NCI-H524 (cell line): ENCODE measurements at regions not wholly inside any gene's neighbourhood (a gene's known extent, or its start where the extent isn't known, plus 50 kb on each side); places are given as distances from the start of the nearest gene placed in this dataset.
"Not testable (repeated sequence)": the region's sequence is repeated elsewhere in the genome, so short reads cannot be mapped to it uniquely, and the experiment has no call there.

Source experiments
- DNase-seq, 2 experiments: peaks; one replicate each; lab custom pipeline; 2025; lab: John Stamatoyannopoulos, UW

GRCh38 chr6:81003894-81004293 is 748.6 kb downstream of the TENT5A start:
- no peak for DNase-seq

DNA sequence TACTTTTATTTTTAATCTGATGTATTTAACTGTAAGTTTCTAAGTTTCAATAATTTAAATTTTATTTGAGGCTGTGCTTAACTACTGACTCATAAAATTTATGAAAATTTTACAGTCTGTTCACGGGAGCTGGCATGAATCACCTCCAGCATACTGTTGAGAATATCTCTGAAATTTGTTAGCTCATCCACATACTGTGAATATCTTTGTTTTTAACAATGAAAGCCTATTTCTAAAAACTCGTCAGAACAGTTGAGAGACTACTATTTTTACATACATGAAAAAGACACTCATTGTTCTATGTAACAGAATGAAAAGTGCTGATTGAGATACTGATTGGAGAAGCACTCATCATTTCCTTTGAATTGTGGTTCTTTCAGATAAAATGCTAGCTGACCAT is 749.3 kb downstream of the TENT5A start:
- no peak for DNase-seq

GRCh38 chr6:81002126-81002525 is 750.4 kb downstream of the TENT5A start:
- DNase-seq, result no peak

- DNase-seq, result no peak
Observed at GRCh38 chr6:80991316-80991715, 761.2 kb downstream of the TENT5A start.

GRCh38 chr6:80988892-80989291 is 763.6 kb downstream of the TENT5A start:
- peak in 1 of 2 experiments; percentile 12 for DNase-seq

- DNase-seq, result no peak
Observed at GRCh38 chr6:80988286-80988685, 764.2 kb downstream of the TENT5A start.

DNA sequence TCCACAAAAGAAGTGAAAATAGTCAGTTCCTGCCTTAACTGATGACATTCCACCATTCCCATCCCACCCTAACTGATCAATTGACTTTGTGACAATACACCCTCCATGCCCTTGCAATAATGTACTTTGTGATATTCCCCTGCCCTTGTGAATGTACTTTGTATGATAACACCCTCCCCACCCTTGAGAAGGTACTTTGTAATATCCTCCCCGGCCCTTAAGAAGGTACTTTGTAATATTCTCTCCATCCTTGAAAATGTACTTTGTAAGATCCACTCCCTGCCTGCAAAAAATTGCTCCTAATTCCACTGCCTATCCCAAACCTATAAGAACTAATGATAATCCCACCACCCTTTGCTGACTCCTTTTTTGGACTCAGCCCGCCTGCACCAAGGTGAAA is 771.3 kb downstream of the TENT5A start:
- not testable (repeated sequence) for DNase-seq

DNA sequence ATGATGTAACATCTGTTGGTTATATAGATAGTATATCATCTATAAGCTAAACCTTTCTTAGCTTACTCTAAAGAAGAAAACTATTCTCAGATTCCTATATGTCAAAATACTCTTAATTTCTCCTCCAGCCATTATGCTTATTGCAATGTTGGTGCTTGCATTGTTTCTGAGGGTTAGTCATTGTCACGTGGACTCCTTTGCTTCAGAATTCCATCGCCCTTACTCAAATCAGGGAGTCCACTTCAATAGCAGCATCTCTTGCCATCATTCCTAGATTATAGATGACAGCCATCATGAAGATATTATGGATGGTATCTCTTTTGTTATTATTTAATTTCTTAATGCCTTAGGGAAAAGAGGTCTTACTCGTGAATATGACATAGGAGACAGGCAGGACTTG is 776.1 kb downstream of the TENT5A start:
- DNase-seq, result no peak

- no peak for DNase-seq
Observed at GRCh38 chr6:80974579-80974978, 777.9 kb downstream of the TENT5A start.

DNA sequence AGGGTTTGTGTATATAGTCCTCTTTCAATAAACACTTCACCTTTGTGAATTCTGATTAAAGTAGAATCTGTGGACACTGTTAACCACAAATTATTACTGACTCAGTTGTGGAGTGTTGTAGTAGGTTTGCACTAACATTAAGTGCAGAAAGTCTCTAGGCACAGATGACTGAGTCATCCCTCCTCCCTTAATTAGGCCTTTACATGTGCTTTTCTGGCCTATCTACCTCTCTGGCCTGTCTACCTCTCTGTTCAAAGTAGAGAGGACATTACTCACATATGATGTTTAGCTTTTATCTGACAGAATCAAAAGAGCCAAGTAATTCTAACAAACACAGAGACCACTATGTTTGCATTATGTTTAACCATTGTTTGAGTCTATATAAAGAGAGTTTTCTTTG is 783.0 kb downstream of the TENT5A start:
- DNase-seq, result no peak

- DNase-seq, result peak in 1 of 2 experiments; percentile 56
Observed at GRCh38 chr6:80967609-80968008, 784.9 kb downstream of the TENT5A start.

- DNase-seq, result peak in 1 of 2 experiments; percentile 7
Observed at GRCh38 chr6:80962382-80962781, 790.1 kb downstream of the TENT5A start.

GRCh38 chr6:80961166-80961565 is 791.3 kb downstream of the TENT5A start:
- DNase-seq, result no peak

DNA sequence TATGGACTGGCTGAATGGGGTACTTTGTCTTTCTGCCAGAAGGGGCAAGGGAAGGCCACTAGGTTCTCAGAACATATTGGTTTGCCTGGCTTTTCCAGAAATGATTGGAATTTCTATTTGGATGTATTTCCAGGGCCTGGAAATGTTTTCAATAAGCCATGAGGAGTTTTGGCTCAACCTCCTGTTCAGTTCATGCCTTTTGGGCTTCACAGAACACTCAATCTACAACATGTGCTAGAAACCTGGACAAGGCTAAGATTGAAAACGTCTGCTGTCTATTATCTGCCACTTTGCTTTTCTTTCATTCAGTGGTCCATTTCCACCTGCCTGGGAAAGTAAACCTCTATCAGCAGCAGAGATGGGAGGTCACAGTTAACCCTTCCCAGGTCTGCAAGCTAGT is 793.4 kb downstream of the TENT5A start:
- no peak for DNase-seq

DNA sequence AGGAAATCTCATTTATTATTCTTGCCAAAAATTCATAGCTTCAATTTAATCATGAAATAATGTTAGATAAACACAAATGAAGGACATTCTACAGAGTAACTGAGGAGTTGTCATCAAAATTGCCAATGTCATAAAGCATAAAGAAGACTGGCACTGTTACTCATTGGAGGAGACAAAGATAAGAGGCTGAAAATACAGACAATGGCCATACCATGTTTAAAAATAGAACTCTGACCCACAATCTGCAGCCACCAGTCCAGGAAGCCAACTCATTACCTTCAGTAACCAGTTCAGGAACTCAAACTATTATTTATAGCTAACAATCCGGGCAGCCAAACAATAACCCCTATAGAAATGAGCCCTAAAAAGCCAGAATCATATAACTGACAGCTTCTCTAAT is 795.6 kb downstream of the TENT5A start:
- DNase-seq, result no peak

- DNase-seq, result not testable (repeated sequence)
Observed at GRCh38 chr6:80952479-80952878, 800.0 kb downstream of the TENT5A start.

- no peak for DNase-seq
Observed at GRCh38 chr6:80946402-80946801, 806.1 kb downstream of the TENT5A start.

- no peak for DNase-seq
Observed at GRCh38 chr6:80942911-80943310, 809.6 kb downstream of the TENT5A start.

DNA sequence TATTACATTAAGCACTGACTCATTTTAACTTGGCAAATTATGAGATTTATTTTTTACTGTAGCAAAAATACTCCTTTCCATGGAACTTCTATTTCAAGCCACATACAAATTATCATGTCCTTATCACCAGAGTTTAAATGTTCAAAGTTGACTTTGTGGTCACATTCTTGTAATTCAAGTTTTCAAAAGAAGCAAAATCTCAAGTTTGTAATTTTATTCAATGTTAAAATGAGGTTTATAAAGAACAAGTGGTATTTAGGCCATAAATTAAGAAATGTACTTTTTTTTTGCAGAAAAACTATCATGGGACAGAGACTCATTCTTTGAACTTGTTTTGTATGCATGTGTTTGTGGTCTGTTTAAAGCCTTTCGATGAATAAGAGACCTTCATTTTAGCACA is 811.5 kb downstream of the TENT5A start:
- no peak for DNase-seq

DNA sequence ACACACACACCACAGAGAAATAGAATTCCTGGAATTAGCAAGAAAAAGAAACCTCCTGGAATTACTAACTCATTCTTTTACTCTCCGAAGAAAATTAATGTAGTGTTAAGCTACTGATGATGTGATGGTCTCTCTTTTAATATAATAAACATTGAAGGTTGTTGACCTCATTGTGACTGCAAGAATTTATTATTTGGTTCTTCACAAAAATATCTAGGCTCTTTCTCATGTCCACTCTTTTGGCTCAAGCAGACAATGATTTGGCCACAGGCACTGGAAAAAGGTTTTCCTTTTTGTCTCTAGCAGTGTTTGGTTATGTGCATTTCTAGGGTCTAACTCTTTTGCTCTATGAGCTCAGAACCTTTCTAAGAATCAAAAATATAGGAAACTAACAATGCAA is 811.9 kb downstream of the TENT5A start:
- DNase-seq, result no peak

- DNase-seq, result no peak
Observed at GRCh38 chr6:80939898-80940297, 812.6 kb downstream of the TENT5A start.

DNA sequence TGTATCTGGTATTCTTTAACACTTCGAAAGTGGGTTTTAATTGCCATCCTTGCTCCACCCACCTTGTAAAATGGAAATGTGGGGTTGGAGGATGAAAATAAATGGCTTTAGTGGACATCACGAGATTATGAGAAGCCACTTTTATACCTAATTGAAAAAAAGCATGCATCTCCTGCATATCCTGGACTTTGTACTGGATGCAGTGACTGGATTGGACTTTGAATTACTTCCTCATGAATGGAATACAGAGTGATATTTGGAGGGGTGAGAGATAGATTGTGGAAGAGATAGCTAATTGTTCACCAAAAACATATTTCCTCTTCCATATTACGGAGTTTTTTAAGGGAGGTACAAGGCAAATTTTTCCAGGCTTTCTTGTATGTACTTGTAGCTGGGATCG is 813.0 kb downstream of the TENT5A start:
- DNase-seq, result no peak

DNA sequence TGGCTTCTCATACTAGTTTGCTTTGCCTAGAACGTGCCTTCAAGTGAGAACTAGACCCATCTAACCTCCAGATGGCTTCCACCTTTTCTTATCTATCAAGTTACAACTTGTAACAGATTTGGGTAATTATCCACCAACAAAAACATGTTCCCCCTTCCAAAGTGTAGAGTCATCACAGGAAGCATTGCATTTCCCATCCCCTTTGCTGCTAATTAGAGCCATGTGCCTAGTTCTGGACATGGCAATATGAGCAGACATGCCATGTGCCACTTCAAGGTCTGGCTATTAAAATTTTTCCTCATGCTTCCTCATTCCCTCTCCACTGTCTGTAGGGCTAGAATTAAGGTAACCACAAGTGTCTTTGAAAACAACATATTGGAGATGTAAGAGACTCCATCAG is 814.4 kb downstream of the TENT5A start:
- DNase-seq, result peak in 1 of 2 experiments; percentile 55

- DNase-seq, result no peak
Observed at GRCh38 chr6:80932359-80932758, 820.1 kb downstream of the TENT5A start.

- no peak for DNase-seq
Observed at GRCh38 chr6:80930376-80930775, 822.1 kb downstream of the TENT5A start.
